HL-60 (cell line): ENCODE measurements at regions not wholly inside any gene's neighbourhood (a gene's known extent, or its start where the extent isn't known, plus 50 kb on each side); places are given as distances from the start of the nearest gene placed in this dataset.

Experiments
- CTCF ChIP-seq: IDR thresholded peaks from one replicate; pipeline ENCODE4 v1.5.1; 2011; ENCODE audit warnings: low read length, control low read depth, inconsistent platforms; ENCODE audit not compliant: insufficient read depth
- GABPA ChIP-seq: IDR thresholded peaks from 2 replicates; pipeline ENCODE4 v1.6.1; 2012; ENCODE audit warnings: low read depth
- POLR2AphosphoS5 ChIP-seq: IDR thresholded peaks from 2 replicates; pipeline ENCODE4 v1.6.1; 2012; ENCODE audit warnings: low read depth
- REST ChIP-seq: IDR thresholded peaks from 2 replicates; pipeline ENCODE4 v1.6.1; 2012; ENCODE audit warnings: low read depth; ENCODE audit not compliant: insufficient replicate concordance
- SPI1 ChIP-seq: IDR thresholded peaks from 2 replicates; pipeline ENCODE4 v1.6.1; 2012; ENCODE audit warnings: low read depth, mild to moderate bottlenecking, borderline replicate concordance

GRCh38 chr1:70717211-70717610 is 306.1 kb downstream of the CTH start:
- TF ChIP-seq CTCF (no peak), SPI1 (no peak), POLR2AphosphoS5 (no peak), GABPA (no peak), REST (no peak)
